Activated naive CD8-positive, alpha-beta T cell treated with anti-CD3 and anti-CD28 coated beads, Interleukin-2, amount 10 ng/mL, durations not matched to agents 7 days and 5 days (primary cell): ENCODE measurements at regions not wholly inside any gene's neighbourhood (a gene's known extent, or its start where the extent isn't known, plus 50 kb on each side); places are given as distances from the start of the nearest gene placed in this dataset.

ENCODE experiments used
- ATAC-seq: fragments of 150-1000 bp; cut with Tn5 transposase; one replicate; pipeline ENCODE4 v1.10.0; 2021; ENCODE audit warnings: low read depth, moderate library complexity
- POLR2A ChIA-PET: fragments of 350-600 bp; sonication (Branson Sonifier 250); formaldehyde crosslinking; loops from one replicate; lab custom pipeline; 2021; ENCODE audit warnings: antibody characterized with exemption; lab: Charles Lee
- DNase-seq: peaks from one replicate; pipeline ENCODE4 v3.0.0; 2021
- H3K27ac Mint-ChIP-seq: one replicate; pipeline ENCODE4 v1.8.0; 2022; ENCODE audit warnings: mild to moderate bottlenecking, mixed read lengths
- H3K27me3 Mint-ChIP-seq: one replicate; pipeline ENCODE4 v1.8.0; 2022; ENCODE audit warnings: mild to moderate bottlenecking, moderate library complexity, mixed read lengths
- H3K36me3 Mint-ChIP-seq: one replicate; pipeline ENCODE4 v1.8.0; 2021; ENCODE audit warnings: mild to moderate bottlenecking, mixed read lengths
- H3K4me1 Mint-ChIP-seq: one replicate; pipeline ENCODE4 v1.8.0; 2021; ENCODE audit warnings: mixed read lengths
- H3K4me3 Mint-ChIP-seq: one replicate; pipeline ENCODE4 v1.8.0; 2022; ENCODE audit warnings: mild to moderate bottlenecking, moderate library complexity, mixed read lengths
- H3K9me3 Mint-ChIP-seq: one replicate; pipeline ENCODE4 v1.8.0; 2021; ENCODE audit warnings: mixed read lengths

- POLR2A ChIA-PET, result no interaction called here
- Mint-ChIP-seq H3K9me3 (no peaks in the 10 kb centered on the region), H3K4me1 (no peaks in the 10 kb centered on the region), H3K27ac (no peak overlapping the region), H3K4me3 (no peak overlapping the region), H3K36me3 (no peaks in the 10 kb centered on the region), H3K27me3 (peaks cover 3% of the 10 kb centered on the region)
- DNase-seq (no peak), ATAC-seq (no peak)
These were observed 310.8 kb downstream of the GALR1 start for GRCh38 chr18:77560341-77560992.

GRCh38 chr18:77566604-77567003 lies 317.0 kb downstream of the GALR1 start:
- DNase-seq (no peak), ATAC-seq (no peak)
- Mint-ChIP-seq H3K27ac (no peak overlapping the region), H3K27me3 (peaks cover 3% of the 10 kb centered on the region), H3K4me3 (no peak overlapping the region), H3K36me3 (no peaks in the 10 kb centered on the region), H3K4me1 (no peaks in the 10 kb centered on the region), H3K9me3 (no peaks in the 10 kb centered on the region)
- POLR2A ChIA-PET, result no interaction called here

GRCh38 chr18:77567205-77567604 lies 317.6 kb downstream of the GALR1 start:
- Mint-ChIP-seq H3K36me3 (no peaks in the 10 kb centered on the region), H3K27me3 (no peaks in the 10 kb centered on the region), H3K4me3 (no peak overlapping the region), H3K9me3 (no peaks in the 10 kb centered on the region), H3K27ac (no peak overlapping the region), H3K4me1 (no peaks in the 10 kb centered on the region)
- ATAC-seq, result no peak
- POLR2A ChIA-PET, result no interaction called here
- DNase-seq, result no peak

- peaks cover 2% of the 10 kb centered on the region for H3K27me3 Mint-ChIP-seq
- H3K9me3 Mint-ChIP-seq, result no peaks in the 10 kb centered on the region
- DNase-seq (no peak), ATAC-seq (no peak)
- H3K27ac Mint-ChIP-seq, result no peak overlapping the region
- H3K4me1 Mint-ChIP-seq, result no peaks in the 10 kb centered on the region
- POLR2A ChIA-PET, result no interaction called here
- H3K36me3 Mint-ChIP-seq, result no peaks in the 10 kb centered on the region
- no peak overlapping the region for H3K4me3 Mint-ChIP-seq
These were observed 322.1 kb downstream of the GALR1 start for GRCh38 chr18:77571743-77572142.

GRCh38 chr18:77572537-77572936 lies 322.9 kb downstream of the GALR1 start:
- no peak overlapping the region for H3K4me3 Mint-ChIP-seq
- H3K9me3 Mint-ChIP-seq, result no peaks in the 10 kb centered on the region
- POLR2A ChIA-PET, result no interaction called here
- peaks cover 2% of the 10 kb centered on the region for H3K27me3 Mint-ChIP-seq
- no peak for DNase-seq
- no peak overlapping the region for H3K27ac Mint-ChIP-seq
- no peaks in the 10 kb centered on the region for H3K36me3 Mint-ChIP-seq
- ATAC-seq, result no peak
- H3K4me1 Mint-ChIP-seq, result no peaks in the 10 kb centered on the region

- POLR2A ChIA-PET, result no interaction called here
- no peak for ATAC-seq
These were observed 323.9 kb downstream of the GALR1 start for GRCh38 chr18:77573571-77573970.

GRCh38 chr18:77590943-77591515 lies 341.4 kb downstream of the GALR1 start:
- POLR2A ChIA-PET, result no interaction called here
- no peak overlapping the region for H3K27ac Mint-ChIP-seq
- no peak for DNase-seq
- no peaks in the 10 kb centered on the region for H3K9me3 Mint-ChIP-seq
- no peaks in the 10 kb centered on the region for H3K36me3 Mint-ChIP-seq
- H3K4me1 Mint-ChIP-seq, result no peaks in the 10 kb centered on the region
- H3K4me3 Mint-ChIP-seq, result no peak overlapping the region
- H3K27me3 Mint-ChIP-seq, result no peaks in the 10 kb centered on the region
- ATAC-seq, result no peak

More at GRCh38 chr18:77573571-77573970, 323.9 kb downstream of the GALR1 start:
- Mint-ChIP-seq H3K4me3 (no peak overlapping the region), H3K9me3 (no peaks in the 10 kb centered on the region), H3K4me1 (no peaks in the 10 kb centered on the region), H3K27me3 (peaks cover 2% of the 10 kb centered on the region), H3K27ac (no peak overlapping the region), H3K36me3 (no peaks in the 10 kb centered on the region)
- DNase-seq, result no peak

GRCh38 chr18:77597726-77598125 lies 348.1 kb downstream of the GALR1 start:
- no peaks in the 10 kb centered on the region for H3K9me3 Mint-ChIP-seq
- POLR2A ChIA-PET, result no interaction called here
- H3K27ac Mint-ChIP-seq, result no peak overlapping the region
- H3K4me3 Mint-ChIP-seq, result no peak overlapping the region
- no peaks in the 10 kb centered on the region for H3K4me1 Mint-ChIP-seq
- no peak for ATAC-seq
- DNase-seq, result no peak
- H3K27me3 Mint-ChIP-seq, result peaks cover 5% of the 10 kb centered on the region
- no peaks in the 10 kb centered on the region for H3K36me3 Mint-ChIP-seq

- no peak overlapping the region for H3K27ac Mint-ChIP-seq
- no peaks in the 10 kb centered on the region for H3K36me3 Mint-ChIP-seq
- ATAC-seq (no peak), DNase-seq (no peak)
- POLR2A ChIA-PET, result no interaction called here
- H3K27me3 Mint-ChIP-seq, result peaks cover 5% of the 10 kb centered on the region
- H3K4me1 Mint-ChIP-seq, result no peaks in the 10 kb centered on the region
- no peaks in the 10 kb centered on the region for H3K9me3 Mint-ChIP-seq
- no peak overlapping the region for H3K4me3 Mint-ChIP-seq
These were observed 351.0 kb downstream of the GALR1 start for GRCh38 chr18:77600674-77601073.

- H3K9me3 Mint-ChIP-seq, result no peaks in the 10 kb centered on the region
- no peak for ATAC-seq
- no peak overlapping the region for H3K27ac Mint-ChIP-seq
- POLR2A ChIA-PET, result no interaction called here
- no peaks in the 10 kb centered on the region for H3K4me1 Mint-ChIP-seq
- peaks cover 5% of the 10 kb centered on the region for H3K27me3 Mint-ChIP-seq
- no peak for DNase-seq
- H3K36me3 Mint-ChIP-seq, result no peaks in the 10 kb centered on the region
- no peak overlapping the region for H3K4me3 Mint-ChIP-seq
These were observed 351.9 kb downstream of the GALR1 start for GRCh38 chr18:77601567-77601966.

GRCh38 chr18:77607087-77607486 lies 357.4 kb downstream of the GALR1 start:
- H3K36me3 Mint-ChIP-seq, result no peaks in the 10 kb centered on the region
- H3K9me3 Mint-ChIP-seq, result no peaks in the 10 kb centered on the region
- H3K27me3 Mint-ChIP-seq, result no peaks in the 10 kb centered on the region
- H3K27ac Mint-ChIP-seq, result no peak overlapping the region
- no peaks in the 10 kb centered on the region for H3K4me1 Mint-ChIP-seq
- POLR2A ChIA-PET, result no interaction called here
- no peak overlapping the region for H3K4me3 Mint-ChIP-seq
- DNase-seq, result no peak
- ATAC-seq, result no peak

GRCh38 chr18:77608807-77609206 lies 359.2 kb downstream of the GALR1 start:
- POLR2A ChIA-PET, result no interaction called here
- H3K9me3 Mint-ChIP-seq, result no peaks in the 10 kb centered on the region
- no peaks in the 10 kb centered on the region for H3K4me1 Mint-ChIP-seq
- ATAC-seq (no peak), DNase-seq (no peak)
- no peaks in the 10 kb centered on the region for H3K27me3 Mint-ChIP-seq
- no peak overlapping the region for H3K27ac Mint-ChIP-seq
- no peak overlapping the region for H3K4me3 Mint-ChIP-seq
- no peaks in the 10 kb centered on the region for H3K36me3 Mint-ChIP-seq

GRCh38 chr18:77617694-77618093 lies 368.0 kb downstream of the GALR1 start:
- POLR2A ChIA-PET, result no interaction called here
- Mint-ChIP-seq H3K27me3 (no peaks in the 10 kb centered on the region), H3K36me3 (no peaks in the 10 kb centered on the region), H3K4me3 (no peak overlapping the region), H3K4me1 (no peaks in the 10 kb centered on the region), H3K27ac (no peak overlapping the region), H3K9me3 (no peaks in the 10 kb centered on the region)
- ATAC-seq (no peak), DNase-seq (no peak)

- Mint-ChIP-seq H3K4me3 (no peak overlapping the region), H3K4me1 (no peaks in the 10 kb centered on the region), H3K9me3 (no peaks in the 10 kb centered on the region), H3K36me3 (no peaks in the 10 kb centered on the region), H3K27me3 (no peaks in the 10 kb centered on the region), H3K27ac (no peak overlapping the region)
- DNase-seq (no peak), ATAC-seq (no peak)
- POLR2A ChIA-PET, result no interaction called here
These were observed 369.9 kb downstream of the GALR1 start for GRCh38 chr18:77619525-77619924.
